Panc1 (cell line): ENCODE measurements at regions not wholly inside any gene's neighbourhood (a gene's known extent, or its start where the extent isn't known, plus 50 kb on each side); places are given as distances from the start of the nearest gene placed in this dataset.

Experiments
- CTCF ChIP-seq: fragments of 450-650 bp; IDR thresholded peaks from 2 replicates; pipeline ENCODE4 v1.5.1; 2017; ENCODE audit warnings: mild to moderate bottlenecking
- POLR2AphosphoS5 ChIP-seq: IDR thresholded peaks from 2 replicates; pipeline ENCODE4 v1.6.1; 2012; ENCODE audit warnings: mild to moderate bottlenecking, low read depth, low read length, moderate library complexity
- SIN3A ChIP-seq: IDR thresholded peaks from 2 replicates; pipeline ENCODE4 v1.6.1; 2012; ENCODE audit warnings: low read depth, mild to moderate bottlenecking, low read length, moderate library complexity, borderline replicate concordance; ENCODE audit not compliant: insufficient read depth
- TCF7L2 ChIP-seq: IDR thresholded peaks from 2 replicates; pipeline ENCODE4 v1.6.1; 2011; ENCODE audit warnings: mild to moderate bottlenecking, low read depth, low read length, inconsistent platforms
- TF ChIP-seq, protein P1 (sequence below), 2 experiments: IDR thresholded peaks; 2 replicates each; pipeline ENCODE4 v1.6.1; 2011 to 2012; ENCODE audit warnings: low read depth in 2 of 2, control low read depth in 1 of 2, low read length in 1 of 2, mild to moderate bottlenecking in 1 of 2, moderate library complexity in 1 of 2; ENCODE audit not compliant: insufficient read depth in 1 of 2

DNA sequence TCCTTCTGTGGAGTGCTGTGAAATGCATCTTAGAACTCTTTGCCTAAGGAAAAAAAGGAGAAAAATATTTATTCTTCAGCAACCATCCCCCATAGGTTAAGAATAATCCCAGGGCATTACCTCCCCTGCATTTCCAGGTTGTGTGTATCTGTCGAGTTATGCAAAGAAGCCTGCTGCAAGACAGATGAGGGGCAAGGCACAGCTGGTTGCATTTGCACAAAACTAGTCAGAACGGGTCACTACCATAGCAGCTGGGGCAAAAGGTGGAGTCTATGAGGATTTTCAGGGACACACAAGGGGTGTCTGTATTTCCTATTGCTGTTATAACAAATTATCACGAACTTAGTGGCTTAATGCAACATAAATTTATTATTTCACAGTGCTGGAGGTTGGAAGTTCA lies 443.4 kb upstream of the C1orf87 start:
- TF ChIP-seq CTCF = no peak
- TF ChIP-seq, protein P1, sequence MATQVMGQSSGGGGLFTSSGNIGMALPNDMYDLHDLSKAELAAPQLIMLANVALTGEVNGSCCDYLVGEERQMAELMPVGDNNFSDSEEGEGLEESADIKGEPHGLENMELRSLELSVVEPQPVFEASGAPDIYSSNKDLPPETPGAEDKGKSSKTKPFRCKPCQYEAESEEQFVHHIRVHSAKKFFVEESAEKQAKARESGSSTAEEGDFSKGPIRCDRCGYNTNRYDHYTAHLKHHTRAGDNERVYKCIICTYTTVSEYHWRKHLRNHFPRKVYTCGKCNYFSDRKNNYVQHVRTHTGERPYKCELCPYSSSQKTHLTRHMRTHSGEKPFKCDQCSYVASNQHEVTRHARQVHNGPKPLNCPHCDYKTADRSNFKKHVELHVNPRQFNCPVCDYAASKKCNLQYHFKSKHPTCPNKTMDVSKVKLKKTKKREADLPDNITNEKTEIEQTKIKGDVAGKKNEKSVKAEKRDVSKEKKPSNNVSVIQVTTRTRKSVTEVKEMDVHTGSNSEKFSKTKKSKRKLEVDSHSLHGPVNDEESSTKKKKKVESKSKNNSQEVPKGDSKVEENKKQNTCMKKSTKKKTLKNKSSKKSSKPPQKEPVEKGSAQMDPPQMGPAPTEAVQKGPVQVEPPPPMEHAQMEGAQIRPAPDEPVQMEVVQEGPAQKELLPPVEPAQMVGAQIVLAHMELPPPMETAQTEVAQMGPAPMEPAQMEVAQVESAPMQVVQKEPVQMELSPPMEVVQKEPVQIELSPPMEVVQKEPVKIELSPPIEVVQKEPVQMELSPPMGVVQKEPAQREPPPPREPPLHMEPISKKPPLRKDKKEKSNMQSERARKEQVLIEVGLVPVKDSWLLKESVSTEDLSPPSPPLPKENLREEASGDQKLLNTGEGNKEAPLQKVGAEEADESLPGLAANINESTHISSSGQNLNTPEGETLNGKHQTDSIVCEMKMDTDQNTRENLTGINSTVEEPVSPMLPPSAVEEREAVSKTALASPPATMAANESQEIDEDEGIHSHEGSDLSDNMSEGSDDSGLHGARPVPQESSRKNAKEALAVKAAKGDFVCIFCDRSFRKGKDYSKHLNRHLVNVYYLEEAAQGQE (IDR thresholded peaks at IDR 0.05; ENCODE audit: insufficient read depth in 1 of 2, low read depth in 2 of 2, low read length in 1 of 2) = no peak
- TF ChIP-seq POLR2AphosphoS5 = no peak
- no peak for TF ChIP-seq TCF7L2
- TF ChIP-seq SIN3A = no peak
